ENCODE measurements at regions not wholly inside any gene's neighbourhood (a gene's known extent, or its start where the extent isn't known, plus 50 kb on each side); places are given as distances from the start of the nearest gene placed in this dataset.

DNA sequence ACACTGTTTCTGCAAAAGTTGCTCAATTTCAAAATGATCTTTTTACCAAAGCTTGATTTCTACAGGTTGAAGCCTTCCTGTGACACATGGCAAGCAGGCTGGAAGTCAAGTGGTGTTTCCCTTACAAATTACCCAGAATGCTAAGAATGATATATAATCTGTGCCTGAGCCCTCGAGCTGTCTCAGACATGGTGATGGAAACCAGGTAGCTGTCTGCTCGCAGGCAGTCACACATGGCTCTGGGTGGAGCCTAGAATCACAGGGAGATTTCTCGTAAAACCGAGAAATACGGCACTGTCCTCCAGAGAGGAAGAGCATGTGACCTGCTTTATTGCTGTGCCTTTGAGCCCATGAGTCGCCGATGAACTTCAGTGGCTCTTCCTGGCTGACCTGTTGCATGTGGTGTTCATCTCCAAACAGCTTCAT, 392.9 kb downstream of the ZNF521 start:
- no peaks in the 10 kb centered on the region for H3K36me3 ChIP-seq (ENCODE audit: control insufficient read depth in 2 of 2, insufficient read depth in 2 of 2, low read length in 1 of 2)
- no peak overlapping the region for H3K4me3 ChIP-seq (ENCODE audit: low read depth in 1 of 2, low read length in 2 of 2)
- no peaks in the 10 kb centered on the region for H3K4me1 ChIP-seq (ENCODE audit: control insufficient read depth in 2 of 2, insufficient read depth in 2 of 2, low read length in 1 of 2)
- WGBS, 2 donors, result 71 to 74% methylated on average over 7 of the region's 7 CpGs
- H3K9me3 ChIP-seq (ENCODE audit: control insufficient read depth in 2 of 2, insufficient read depth in 1 of 2, low read depth in 1 of 2, low read length in 1 of 2), result peaks cover 0 to 2% of the 10 kb centered on the region in 2 donors
- no peaks in the 10 kb centered on the region for H3K27me3 ChIP-seq (ENCODE audit: control insufficient read depth in 1 of 2, insufficient read depth in 2 of 2, low read length in 2 of 2)
- H3K27ac ChIP-seq (ENCODE audit: low read depth in 2 of 2, low read length in 1 of 2), result no peak overlapping the region

DNA sequence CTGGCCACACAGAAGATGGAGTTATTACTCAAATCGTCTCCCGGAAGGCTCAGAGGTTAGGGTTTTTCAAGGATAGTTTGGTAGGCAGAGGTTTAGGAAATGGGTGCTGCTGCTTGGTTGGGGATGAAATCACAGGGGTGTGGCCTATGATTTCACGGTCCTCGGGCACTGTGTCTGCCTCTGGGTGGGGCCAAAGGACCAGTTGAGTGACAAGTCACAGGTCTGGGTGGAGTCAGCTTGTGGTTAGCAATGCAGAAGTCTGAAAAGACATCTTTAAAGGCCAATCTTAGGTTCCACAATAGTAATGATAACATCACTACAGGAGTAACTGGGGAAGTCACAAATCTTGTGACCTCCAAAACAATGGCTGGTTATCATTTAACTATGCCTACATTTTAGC, 387.8 kb downstream of the ZNF521 start:
- Histone ChIP-seq H3K36me3 (ENCODE audit: control insufficient read depth in 2 of 2, insufficient read depth in 2 of 2, low read length in 1 of 2) (no peaks in the 10 kb centered on the region), H3K9me3 (ENCODE audit: control insufficient read depth in 2 of 2, insufficient read depth in 1 of 2, low read depth in 1 of 2, low read length in 1 of 2) (peaks cover 0 to 2% of the 10 kb centered on the region in 2 donors), H3K27me3 (ENCODE audit: control insufficient read depth in 1 of 2, insufficient read depth in 2 of 2, low read length in 2 of 2) (no peaks in the 10 kb centered on the region), H3K4me1 (ENCODE audit: control insufficient read depth in 2 of 2, insufficient read depth in 2 of 2, low read length in 1 of 2) (no peaks in the 10 kb centered on the region), H3K27ac (ENCODE audit: low read depth in 2 of 2, low read length in 1 of 2) (no peak overlapping the region), H3K4me3 (ENCODE audit: low read depth in 1 of 2, low read length in 2 of 2) (no peak overlapping the region)
- 58 to 64% methylated on average over 4 of the region's 4 CpGs for WGBS, 2 donors

DNA sequence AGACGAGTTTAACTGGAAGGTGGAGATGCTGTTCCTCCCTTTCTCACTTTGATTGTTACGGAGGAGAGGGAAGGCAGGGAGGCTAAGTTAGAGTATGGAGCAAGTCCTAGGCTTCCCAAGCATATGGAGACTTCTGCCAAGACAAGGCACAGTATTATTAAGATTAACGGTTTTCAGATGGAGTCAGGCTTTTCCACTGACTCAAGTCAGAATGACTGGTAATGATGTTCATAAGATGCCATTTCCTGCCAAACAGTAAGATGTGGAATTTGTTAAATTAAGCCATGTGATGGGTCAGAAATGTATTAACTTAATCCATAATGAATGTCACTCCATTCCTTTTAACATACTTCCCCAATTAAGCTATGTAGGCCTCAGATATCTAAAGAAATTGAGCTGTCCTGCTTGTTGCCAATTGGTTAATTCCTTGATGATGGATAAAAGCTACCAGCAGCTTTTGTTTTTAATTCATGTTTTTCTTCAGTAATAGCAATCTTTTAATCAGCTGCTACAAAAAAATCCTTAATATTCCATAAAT, 383.7 kb downstream of the ZNF521 start:
- Histone ChIP-seq H3K9me3 (ENCODE audit: control insufficient read depth in 2 of 2, insufficient read depth in 1 of 2, low read depth in 1 of 2, low read length in 1 of 2) (no peaks in the 10 kb centered on the region), H3K36me3 (ENCODE audit: control insufficient read depth in 2 of 2, insufficient read depth in 2 of 2, low read length in 1 of 2) (no peaks in the 10 kb centered on the region), H3K27ac (ENCODE audit: low read depth in 2 of 2, low read length in 1 of 2) (no peak overlapping the region), H3K27me3 (ENCODE audit: control insufficient read depth in 1 of 2, insufficient read depth in 2 of 2, low read length in 2 of 2) (no peaks in the 10 kb centered on the region), H3K4me1 (ENCODE audit: control insufficient read depth in 2 of 2, insufficient read depth in 2 of 2, low read length in 1 of 2) (no peaks in the 10 kb centered on the region), H3K4me3 (ENCODE audit: low read depth in 1 of 2, low read length in 2 of 2) (no peak overlapping the region)
- WGBS, 2 donors, result 79 to 81% methylated on average over 3 of the region's 3 CpGs

DNA sequence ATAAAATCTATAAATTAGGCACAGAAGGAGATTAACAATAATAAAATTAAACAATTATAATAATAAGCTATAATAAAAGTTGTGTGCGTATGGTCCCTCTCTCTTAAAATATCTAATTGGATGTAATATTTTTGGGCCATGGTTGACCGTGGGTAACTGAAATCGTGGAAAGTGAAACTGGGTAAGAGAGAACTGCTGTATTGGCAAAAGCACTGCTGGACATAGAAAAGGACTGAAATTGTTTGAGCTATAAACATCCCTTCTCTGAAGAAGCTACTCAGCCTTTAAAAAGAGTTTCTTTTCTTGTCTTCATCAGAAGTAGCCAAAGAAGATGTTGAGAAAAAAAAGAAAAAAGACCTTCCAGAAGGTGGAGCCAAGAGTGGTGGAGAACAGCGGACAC, 379.4 kb downstream of the ZNF521 start:
- H3K27me3 ChIP-seq (ENCODE audit: control insufficient read depth in 1 of 2, insufficient read depth in 2 of 2, low read length in 2 of 2), result no peaks in the 10 kb centered on the region
- no peak overlapping the region for H3K27ac ChIP-seq (ENCODE audit: low read depth in 2 of 2, low read length in 1 of 2)
- no peak overlapping the region for H3K4me3 ChIP-seq (ENCODE audit: low read depth in 1 of 2, low read length in 2 of 2)
- WGBS, 2 donors, result 91 to 93% methylated on average over 4 of the region's 4 CpGs
- no peaks in the 10 kb centered on the region for H3K36me3 ChIP-seq (ENCODE audit: control insufficient read depth in 2 of 2, insufficient read depth in 2 of 2, low read length in 1 of 2)
- no peaks in the 10 kb centered on the region for H3K4me1 ChIP-seq (ENCODE audit: control insufficient read depth in 2 of 2, insufficient read depth in 2 of 2, low read length in 1 of 2)
- no peaks in the 10 kb centered on the region for H3K9me3 ChIP-seq (ENCODE audit: control insufficient read depth in 2 of 2, insufficient read depth in 1 of 2, low read depth in 1 of 2, low read length in 1 of 2)

DNA sequence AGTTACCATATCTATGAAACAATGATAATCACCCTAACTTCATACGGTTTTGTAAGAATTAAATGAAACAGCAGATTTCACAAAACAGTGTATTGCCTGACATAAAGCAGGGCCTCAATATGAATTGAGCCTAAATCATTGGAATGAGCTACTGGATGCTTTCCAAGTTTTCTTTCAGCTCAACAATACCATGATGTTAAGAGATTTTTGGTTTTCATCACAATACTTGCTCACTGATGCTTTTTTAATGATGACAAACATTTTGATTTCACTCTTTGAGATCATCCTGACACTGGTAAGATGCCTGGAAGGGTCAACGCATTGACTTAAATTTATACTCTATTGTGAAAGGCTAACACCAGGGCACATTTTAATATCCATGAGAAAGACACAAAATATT, 377.5 kb downstream of the ZNF521 start:
- Histone ChIP-seq H3K4me1 (ENCODE audit: control insufficient read depth in 2 of 2, insufficient read depth in 2 of 2, low read length in 1 of 2) (no peaks in the 10 kb centered on the region), H3K4me3 (ENCODE audit: low read depth in 1 of 2, low read length in 2 of 2) (no peak overlapping the region), H3K27me3 (ENCODE audit: control insufficient read depth in 1 of 2, insufficient read depth in 2 of 2, low read length in 2 of 2) (no peaks in the 10 kb centered on the region), H3K27ac (ENCODE audit: low read depth in 2 of 2, low read length in 1 of 2) (no peak overlapping the region), H3K9me3 (ENCODE audit: control insufficient read depth in 2 of 2, insufficient read depth in 1 of 2, low read depth in 1 of 2, low read length in 1 of 2) (no peaks in the 10 kb centered on the region), H3K36me3 (ENCODE audit: control insufficient read depth in 2 of 2, insufficient read depth in 2 of 2, low read length in 1 of 2) (no peaks in the 10 kb centered on the region)
- WGBS, 2 donors, result 70 to 73% methylated on average over 2 of the region's 2 CpGs

- H3K27me3 ChIP-seq (ENCODE audit: control insufficient read depth in 1 of 2, insufficient read depth in 2 of 2, low read length in 2 of 2), result no peaks in the 10 kb centered on the region
- WGBS, 2 donors, result 88 to 91% methylated on average over 6 of the region's 6 CpGs
- no peaks in the 10 kb centered on the region for H3K4me1 ChIP-seq (ENCODE audit: control insufficient read depth in 2 of 2, insufficient read depth in 2 of 2, low read length in 1 of 2)
- no peaks in the 10 kb centered on the region for H3K36me3 ChIP-seq (ENCODE audit: control insufficient read depth in 2 of 2, insufficient read depth in 2 of 2, low read length in 1 of 2)
- H3K9me3 ChIP-seq (ENCODE audit: control insufficient read depth in 2 of 2, insufficient read depth in 1 of 2, low read depth in 1 of 2, low read length in 1 of 2), result no peaks in the 10 kb centered on the region
- H3K4me3 ChIP-seq (ENCODE audit: low read depth in 1 of 2, low read length in 2 of 2), result no peak overlapping the region
- no peak overlapping the region for H3K27ac ChIP-seq (ENCODE audit: low read depth in 2 of 2, low read length in 1 of 2)
Observed at GRCh38 chr18:24975496-24976372, 376.2 kb downstream of the ZNF521 start.

DNA sequence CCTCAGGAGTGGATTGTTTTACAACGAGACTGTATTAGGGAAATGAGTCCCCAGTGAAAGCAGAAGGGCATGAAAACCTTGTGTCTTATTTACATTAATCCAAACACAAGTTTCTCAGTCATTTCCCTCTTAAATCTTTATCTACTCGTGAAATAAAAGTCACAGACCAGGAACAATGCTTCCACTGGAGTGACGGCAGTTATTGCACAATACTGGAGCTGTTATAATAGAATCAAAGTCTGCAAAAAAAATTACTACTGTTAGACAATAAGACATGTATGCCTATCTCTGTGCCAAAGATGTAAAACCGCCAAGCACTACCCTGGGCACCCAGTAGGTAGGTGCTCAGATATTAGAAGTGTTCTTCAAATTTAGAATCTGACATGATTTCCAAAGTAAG, 375.5 kb downstream of the ZNF521 start:
- Histone ChIP-seq H3K4me1 (ENCODE audit: control insufficient read depth in 2 of 2, insufficient read depth in 2 of 2, low read length in 1 of 2) (no peaks in the 10 kb centered on the region), H3K27ac (ENCODE audit: low read depth in 2 of 2, low read length in 1 of 2) (no peak overlapping the region), H3K4me3 (ENCODE audit: low read depth in 1 of 2, low read length in 2 of 2) (no peak overlapping the region), H3K36me3 (ENCODE audit: control insufficient read depth in 2 of 2, insufficient read depth in 2 of 2, low read length in 1 of 2) (no peaks in the 10 kb centered on the region), H3K9me3 (ENCODE audit: control insufficient read depth in 2 of 2, insufficient read depth in 1 of 2, low read depth in 1 of 2, low read length in 1 of 2) (no peaks in the 10 kb centered on the region), H3K27me3 (ENCODE audit: control insufficient read depth in 1 of 2, insufficient read depth in 2 of 2, low read length in 2 of 2) (no peaks in the 10 kb centered on the region)
- 51 to 52% methylated on average over 4 of the region's 4 CpGs for WGBS, 2 donors

DNA sequence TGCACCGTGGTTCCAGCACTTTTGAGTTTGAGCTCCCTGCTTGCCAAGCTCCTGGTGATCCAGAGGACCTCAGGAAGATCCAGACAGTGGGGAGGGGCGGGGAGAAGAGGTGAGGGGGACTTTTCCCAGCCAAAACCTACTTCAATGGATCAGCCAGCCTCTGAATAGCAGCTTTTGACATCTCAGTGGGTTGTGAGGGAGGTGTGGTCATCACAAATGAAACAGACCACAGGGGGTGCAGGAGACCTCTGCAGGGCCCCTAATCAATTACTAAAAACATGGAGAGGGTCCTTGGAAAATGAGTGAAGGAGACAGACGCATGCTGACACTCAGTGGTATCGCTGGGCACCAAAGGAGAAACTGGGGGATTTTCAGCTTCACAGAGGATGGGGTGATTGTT, 372.7 kb downstream of the ZNF521 start:
- H3K9me3 ChIP-seq (ENCODE audit: control insufficient read depth in 2 of 2, insufficient read depth in 1 of 2, low read depth in 1 of 2, low read length in 1 of 2), result no peaks in the 10 kb centered on the region
- no peak overlapping the region for H3K4me3 ChIP-seq (ENCODE audit: low read depth in 1 of 2, low read length in 2 of 2)
- no peak overlapping the region for H3K27ac ChIP-seq (ENCODE audit: low read depth in 2 of 2, low read length in 1 of 2)
- WGBS, 2 donors, result 61 to 68% methylated on average over 4 of the region's 4 CpGs
- no peaks in the 10 kb centered on the region for H3K27me3 ChIP-seq (ENCODE audit: control insufficient read depth in 1 of 2, insufficient read depth in 2 of 2, low read length in 2 of 2)
- H3K4me1 ChIP-seq (ENCODE audit: control insufficient read depth in 2 of 2, insufficient read depth in 2 of 2, low read length in 1 of 2), result no peaks in the 10 kb centered on the region
- H3K36me3 ChIP-seq (ENCODE audit: control insufficient read depth in 2 of 2, insufficient read depth in 2 of 2, low read length in 1 of 2), result no peaks in the 10 kb centered on the region

GRCh38 chr18:24982831-24983230, 369.1 kb downstream of the ZNF521 start:
- Histone ChIP-seq H3K36me3 (ENCODE audit: control insufficient read depth in 2 of 2, insufficient read depth in 2 of 2, low read length in 1 of 2) (no peaks in the 10 kb centered on the region), H3K27ac (ENCODE audit: low read depth in 2 of 2, low read length in 1 of 2) (no peak overlapping the region), H3K4me3 (ENCODE audit: low read depth in 1 of 2, low read length in 2 of 2) (no peak overlapping the region), H3K9me3 (ENCODE audit: control insufficient read depth in 2 of 2, insufficient read depth in 1 of 2, low read depth in 1 of 2, low read length in 1 of 2) (no peaks in the 10 kb centered on the region), H3K4me1 (ENCODE audit: control insufficient read depth in 2 of 2, insufficient read depth in 2 of 2, low read length in 1 of 2) (no peaks in the 10 kb centered on the region), H3K27me3 (ENCODE audit: control insufficient read depth in 1 of 2, insufficient read depth in 2 of 2, low read length in 2 of 2) (no peaks in the 10 kb centered on the region)
- 75 to 81% methylated on average over 2 of the region's 2 CpGs for WGBS, 2 donors

All from esophagus (tissue), 2 donors.